ENCODE measurements at regions not wholly inside any gene's neighbourhood (a gene's known extent, or its start where the extent isn't known, plus 50 kb on each side); places are given as distances from the start of the nearest gene placed in this dataset.

DNA sequence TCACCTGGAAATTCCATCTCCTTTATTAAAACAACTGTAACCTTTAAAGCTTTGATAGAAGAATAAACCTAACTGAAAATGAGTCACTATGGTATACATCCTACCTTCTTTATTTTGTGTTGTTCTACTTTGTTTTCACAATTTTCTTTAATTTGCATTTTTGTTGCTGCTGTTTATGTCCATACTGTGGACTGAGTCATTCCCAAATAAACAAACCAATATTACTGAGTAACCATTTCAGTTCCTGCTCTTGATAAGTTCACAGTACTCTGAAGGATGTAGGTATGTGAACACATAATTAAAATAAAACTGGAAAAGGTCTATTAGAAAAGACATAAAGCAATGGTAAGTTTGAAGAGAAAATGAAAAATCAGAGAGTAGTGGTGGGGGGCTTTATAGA, 528.5 kb upstream of the GOLIM4 start:
- Histone ChIP-seq H3K4me3 (no peak overlapping the region), H3K4me1 (no peaks in the 10 kb centered on the region), H3K36me3 (no peaks in the 10 kb centered on the region), H3K9me3 (no peaks in the 10 kb centered on the region), H3K27ac (no peak overlapping the region), H3K27me3 (no peaks in the 10 kb centered on the region)
- no peak for TF ChIP-seq EP300 (IDR thresholded peaks at IDR 0.05)
- no peak for TF ChIP-seq POLR2A (IDR thresholded peaks at IDR 0.05)
- TF ChIP-seq POLR2AphosphoS5 (IDR thresholded peaks at IDR 0.05) = no peak
- TF ChIP-seq, protein P1, sequence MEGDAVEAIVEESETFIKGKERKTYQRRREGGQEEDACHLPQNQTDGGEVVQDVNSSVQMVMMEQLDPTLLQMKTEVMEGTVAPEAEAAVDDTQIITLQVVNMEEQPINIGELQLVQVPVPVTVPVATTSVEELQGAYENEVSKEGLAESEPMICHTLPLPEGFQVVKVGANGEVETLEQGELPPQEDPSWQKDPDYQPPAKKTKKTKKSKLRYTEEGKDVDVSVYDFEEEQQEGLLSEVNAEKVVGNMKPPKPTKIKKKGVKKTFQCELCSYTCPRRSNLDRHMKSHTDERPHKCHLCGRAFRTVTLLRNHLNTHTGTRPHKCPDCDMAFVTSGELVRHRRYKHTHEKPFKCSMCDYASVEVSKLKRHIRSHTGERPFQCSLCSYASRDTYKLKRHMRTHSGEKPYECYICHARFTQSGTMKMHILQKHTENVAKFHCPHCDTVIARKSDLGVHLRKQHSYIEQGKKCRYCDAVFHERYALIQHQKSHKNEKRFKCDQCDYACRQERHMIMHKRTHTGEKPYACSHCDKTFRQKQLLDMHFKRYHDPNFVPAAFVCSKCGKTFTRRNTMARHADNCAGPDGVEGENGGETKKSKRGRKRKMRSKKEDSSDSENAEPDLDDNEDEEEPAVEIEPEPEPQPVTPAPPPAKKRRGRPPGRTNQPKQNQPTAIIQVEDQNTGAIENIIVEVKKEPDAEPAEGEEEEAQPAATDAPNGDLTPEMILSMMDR (IDR thresholded peaks at IDR 0.05) = no peak
- DNase-seq (no peak), ATAC-seq (ENCODE audit: low FRiP score in 2 of 2) (no peak)

DNA sequence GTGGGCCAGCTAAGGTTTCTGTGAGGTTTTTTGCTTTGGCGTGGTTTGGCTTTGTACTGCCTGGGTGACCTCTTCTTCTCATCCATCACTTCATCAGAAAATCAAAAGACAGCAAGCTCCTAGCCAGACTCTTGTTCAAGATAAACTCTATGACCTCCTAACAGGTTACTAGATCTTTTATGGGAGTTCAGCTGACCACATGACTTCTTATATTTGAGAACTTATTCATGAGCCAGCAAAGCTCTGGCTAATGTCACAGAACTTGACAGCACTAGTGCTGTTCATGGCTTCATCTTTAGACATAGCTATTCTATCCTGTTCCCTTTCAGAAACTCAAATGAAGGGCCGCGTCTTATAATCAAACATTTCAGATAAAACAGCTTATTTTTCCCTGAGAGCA, 527.1 kb upstream of the GOLIM4 start:
- Histone ChIP-seq H3K4me1 (no peaks in the 10 kb centered on the region), H3K36me3 (no peaks in the 10 kb centered on the region), H3K27ac (no peak overlapping the region), H3K4me3 (no peak overlapping the region), H3K9me3 (no peaks in the 10 kb centered on the region), H3K27me3 (no peaks in the 10 kb centered on the region)
- no peak for ATAC-seq (ENCODE audit: low FRiP score in 2 of 2)
- DNase-seq = no peak
- TF ChIP-seq, protein P1 (IDR thresholded peaks at IDR 0.05) = no peak
- TF ChIP-seq POLR2A (IDR thresholded peaks at IDR 0.05) = no peak
- TF ChIP-seq POLR2AphosphoS5 (IDR thresholded peaks at IDR 0.05) = no peak
- TF ChIP-seq EP300 (IDR thresholded peaks at IDR 0.05) = no peak
- WGBS, 2 donors = 79 to 89% methylated on average over 3 of the region's 3 CpGs

DNA sequence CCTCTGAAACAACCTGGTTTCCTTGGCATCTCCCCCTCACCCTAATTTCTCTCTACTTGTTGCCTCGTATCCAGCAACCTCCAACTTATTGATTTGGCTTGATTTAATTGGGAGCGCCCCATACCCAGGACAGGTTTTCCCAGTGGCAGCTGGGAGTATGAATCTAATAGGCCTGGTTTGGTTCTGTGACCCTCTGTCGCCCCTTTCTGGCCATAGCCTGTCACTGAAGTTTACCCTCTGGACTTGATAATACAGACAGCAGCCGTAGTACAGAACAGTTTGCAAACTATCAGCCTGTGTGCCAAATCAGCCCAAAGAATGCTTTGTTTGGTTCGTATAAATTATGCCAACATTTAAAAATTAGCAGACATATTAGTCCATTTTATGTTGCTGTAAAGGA, 525.1 kb upstream of the GOLIM4 start:
- no peaks in the 10 kb centered on the region for H3K36me3 ChIP-seq
- no peaks in the 10 kb centered on the region for H3K27me3 ChIP-seq
- ATAC-seq (ENCODE audit: low FRiP score in 2 of 2) (no peak), DNase-seq (no peak)
- H3K27ac ChIP-seq = no peak overlapping the region
- H3K4me1 ChIP-seq = no peaks in the 10 kb centered on the region
- no peaks in the 10 kb centered on the region for H3K9me3 ChIP-seq
- H3K4me3 ChIP-seq = no peak overlapping the region
- TF ChIP-seq, protein P1 (IDR thresholded peaks at IDR 0.05) = peak in 2 of 6 experiments; percentile 9 to 11
- TF ChIP-seq POLR2AphosphoS5 (IDR thresholded peaks at IDR 0.05) = no peak
- 55 to 75% methylated on average over 5 of the region's 5 CpGs for whole genome bisulfite sequencing, 2 donors

DNA sequence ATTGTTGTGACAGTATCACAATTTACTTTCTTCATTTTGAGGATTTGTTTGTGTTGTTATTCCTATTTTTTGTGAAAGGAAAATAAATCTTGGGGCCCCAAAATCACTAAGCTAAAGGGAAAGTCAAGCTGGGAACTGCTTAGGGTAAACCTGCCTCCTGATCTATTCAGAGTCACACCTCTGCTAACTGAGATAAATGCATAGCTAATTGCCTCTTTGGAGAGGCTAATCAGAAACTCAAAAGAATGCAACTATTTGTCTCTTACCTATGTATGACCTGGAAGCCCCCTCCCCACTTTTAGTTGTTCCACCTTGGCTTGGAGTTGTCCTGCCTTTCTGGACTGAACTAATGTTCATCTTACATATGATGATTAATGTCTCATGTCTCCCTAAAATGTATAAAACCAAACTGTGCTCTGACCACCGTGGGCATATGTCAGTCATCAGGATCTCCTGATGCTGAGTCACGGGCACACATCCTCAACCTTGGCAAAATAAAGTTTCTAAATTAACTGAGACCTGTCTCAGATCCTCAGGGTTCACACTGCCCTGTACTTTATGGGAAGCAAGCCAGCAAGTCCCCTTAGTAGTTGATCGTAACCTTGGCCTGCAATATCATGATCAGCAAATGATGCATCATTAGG, 523.2 kb upstream of the GOLIM4 start:
- no peaks in the 10 kb centered on the region for H3K9me3 ChIP-seq
- 68 to 76% methylated on average over 3 of the region's 3 CpGs for WGBS, 2 donors
- H3K27me3 ChIP-seq = no peaks in the 10 kb centered on the region
- no peaks in the 10 kb centered on the region for H3K4me1 ChIP-seq
- no peak overlapping the region for H3K4me3 ChIP-seq
- TF ChIP-seq, protein P1 (IDR thresholded peaks at IDR 0.05) = no peak
- TF ChIP-seq POLR2AphosphoS5 (IDR thresholded peaks at IDR 0.05) = no peak
- TF ChIP-seq POLR2A (IDR thresholded peaks at IDR 0.05) = no peak
- no peak for TF ChIP-seq EP300 (IDR thresholded peaks at IDR 0.05)
- no peaks in the 10 kb centered on the region for H3K36me3 ChIP-seq
- DNase-seq (no peak), ATAC-seq (ENCODE audit: low FRiP score in 2 of 2) (no peak)
- H3K27ac ChIP-seq = no peak overlapping the region

DNA sequence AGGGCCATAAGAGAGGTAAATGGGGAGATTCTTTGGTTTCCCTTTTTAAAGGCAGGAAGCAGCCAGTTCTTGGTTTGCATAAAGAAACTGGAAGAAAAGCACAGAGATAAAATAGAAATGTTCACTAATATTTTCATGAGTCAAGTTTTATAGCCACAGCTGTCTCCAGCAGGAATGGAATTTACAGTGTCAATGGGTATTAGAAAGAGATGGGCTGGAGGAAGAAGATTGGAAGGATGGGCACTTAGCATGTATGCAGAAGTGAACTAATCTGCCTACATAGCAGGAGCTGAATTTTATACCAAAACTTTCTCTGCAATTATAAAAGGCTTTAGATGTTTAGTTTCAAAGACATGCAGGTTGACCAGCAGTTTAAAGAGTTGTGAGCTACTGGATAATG, 521.9 kb upstream of the GOLIM4 start:
- H3K36me3 ChIP-seq = no peaks in the 10 kb centered on the region
- H3K27me3 ChIP-seq = no peaks in the 10 kb centered on the region
- H3K27ac ChIP-seq = no peak overlapping the region
- no peak overlapping the region for H3K4me3 ChIP-seq
- no peaks in the 10 kb centered on the region for H3K4me1 ChIP-seq
- no peaks in the 10 kb centered on the region for H3K9me3 ChIP-seq
- ATAC-seq (ENCODE audit: low FRiP score in 2 of 2) = no peak
- no peak for TF ChIP-seq POLR2A (IDR thresholded peaks at IDR 0.05)
- TF ChIP-seq, protein P1 (IDR thresholded peaks at IDR 0.05) = no peak
- TF ChIP-seq POLR2AphosphoS5 (IDR thresholded peaks at IDR 0.05) = no peak
- no peak for TF ChIP-seq EP300 (IDR thresholded peaks at IDR 0.05)
- DNase-seq = no peak

Measured in upper lobe of left lung (tissue), 6 donors.